ENCODE measurements at regions not wholly inside any gene's neighbourhood (a gene's known extent, or its start where the extent isn't known, plus 50 kb on each side); places are given as distances from the start of the nearest gene placed in this dataset.

DNA sequence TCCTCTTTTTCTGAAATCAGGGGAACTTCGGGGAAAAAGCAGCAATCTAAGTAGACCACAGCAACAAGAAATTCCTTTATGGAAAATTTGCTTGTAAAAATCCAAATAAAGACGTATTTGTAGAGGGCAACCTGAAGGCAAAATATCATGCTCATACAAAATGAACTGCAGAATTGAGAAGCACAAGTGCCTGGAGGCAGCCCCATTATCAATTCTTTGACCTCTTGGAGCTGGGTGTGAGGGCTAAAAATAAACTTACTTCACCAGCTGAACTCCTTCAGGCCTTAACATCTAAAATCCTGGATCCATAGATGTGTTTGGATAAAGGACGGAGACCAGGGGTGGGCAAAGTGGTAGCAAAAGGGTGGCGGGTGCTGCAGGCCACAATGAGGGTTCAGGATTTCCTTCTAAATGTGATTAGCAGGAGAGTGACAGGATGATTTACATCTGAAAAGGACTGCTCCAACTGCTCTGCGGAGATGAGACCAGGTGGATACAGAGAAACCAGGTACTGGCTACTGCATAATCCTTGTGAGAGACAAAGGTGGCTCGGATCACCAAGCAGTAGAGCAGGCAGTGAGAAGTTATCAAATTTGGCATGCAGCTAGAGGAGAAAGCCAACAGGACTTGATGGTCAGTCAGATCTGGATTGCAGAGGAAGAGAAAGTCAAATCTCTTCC, 81.7 kb upstream of the TJP1 start:
- TF ChIP-seq, protein P1, sequence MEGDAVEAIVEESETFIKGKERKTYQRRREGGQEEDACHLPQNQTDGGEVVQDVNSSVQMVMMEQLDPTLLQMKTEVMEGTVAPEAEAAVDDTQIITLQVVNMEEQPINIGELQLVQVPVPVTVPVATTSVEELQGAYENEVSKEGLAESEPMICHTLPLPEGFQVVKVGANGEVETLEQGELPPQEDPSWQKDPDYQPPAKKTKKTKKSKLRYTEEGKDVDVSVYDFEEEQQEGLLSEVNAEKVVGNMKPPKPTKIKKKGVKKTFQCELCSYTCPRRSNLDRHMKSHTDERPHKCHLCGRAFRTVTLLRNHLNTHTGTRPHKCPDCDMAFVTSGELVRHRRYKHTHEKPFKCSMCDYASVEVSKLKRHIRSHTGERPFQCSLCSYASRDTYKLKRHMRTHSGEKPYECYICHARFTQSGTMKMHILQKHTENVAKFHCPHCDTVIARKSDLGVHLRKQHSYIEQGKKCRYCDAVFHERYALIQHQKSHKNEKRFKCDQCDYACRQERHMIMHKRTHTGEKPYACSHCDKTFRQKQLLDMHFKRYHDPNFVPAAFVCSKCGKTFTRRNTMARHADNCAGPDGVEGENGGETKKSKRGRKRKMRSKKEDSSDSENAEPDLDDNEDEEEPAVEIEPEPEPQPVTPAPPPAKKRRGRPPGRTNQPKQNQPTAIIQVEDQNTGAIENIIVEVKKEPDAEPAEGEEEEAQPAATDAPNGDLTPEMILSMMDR (IDR thresholded peaks at IDR 0.05) = no peak
- TF ChIP-seq POLR2A (IDR thresholded peaks at IDR 0.05) (no peak), EP300 (IDR thresholded peaks at IDR 0.05; ENCODE audit: low read depth) (no peak), POLR2AphosphoS5 (IDR thresholded peaks at IDR 0.05) (no peak)

Measured in transverse colon (tissue), 4 donors.